A549 (cell line): ENCODE measurements at regions not wholly inside any gene's neighbourhood (a gene's known extent, or its start where the extent isn't known, plus 50 kb on each side); places are given as distances from the start of the nearest gene placed in this dataset.

Experiments
- ATAC-seq, 2 experiments: fragments of 200-7000 bp in 1 of 2; fragments of >200 bp in 1 of 2; cut with Nextera tagmentation in 1 of 2; cut with Tn5 transposase in 1 of 2; 3 replicates each; pipeline versions ENCODE4 v1.8.0 to v1.9.1; 2018 to 2020; ENCODE audit warnings: mild to moderate bottlenecking in 1 of 2, moderate library complexity in 1 of 2
- CTCF ChIA-PET: fragments of 300-600 bp; sonication (Branson Sonifier 250); formaldehyde crosslinking; extraction: SDS; loops from one replicate; lab custom pipeline; 2021; ENCODE audit warnings: antibody characterized with exemption, inconsistent platforms; lab: Yijun Ruan, JAX
- POLR2A ChIA-PET: fragments of 350-600 bp; formaldehyde crosslinking; extraction: SDS; loops from one replicate; lab custom pipeline; 2021; ENCODE audit warnings: antibody characterized with exemption, inconsistent platforms; lab: Yijun Ruan, JAX
- DNase-seq, 2 experiments: peaks; one replicate each; pipeline versions ENCODE4 v3.0.0 to v3.0.0-alpha.2; 2011 to 2016; ENCODE audit warnings: low read depth in 1 of 2, low spot score in 1 of 2
- FAIRE-seq: peaks from 2 replicates; lab custom pipeline; 2011; peaks lifted over from hg19 to GRCh38; lab: Jason Lieb, UNC
- H3K27ac ChIP-seq, 2 experiments: fragments of >200 bp; sonication (Bioruptor Twin); formaldehyde crosslinking; 3 replicates each; pipeline ENCODE4 v1.5.1; 2016 to 2017
- H3K4me1 ChIP-seq: fragments of >200 bp; sonication (Bioruptor Twin); formaldehyde crosslinking; 3 replicates; pipeline ENCODE4 v1.6.1; 2016
- H3K4me2 ChIP-seq: fragments of >200 bp; sonication (Bioruptor Twin); formaldehyde crosslinking; 3 replicates; pipeline ENCODE4 v1.6.1; 2016
- H3K4me3 ChIP-seq: fragments of >200 bp; sonication (Bioruptor Twin); formaldehyde crosslinking; 3 replicates; pipeline ENCODE4 v1.5.1; 2016
- H3K9me3 ChIP-seq: fragments of >200 bp; sonication (Bioruptor Twin); formaldehyde crosslinking; 3 replicates; pipeline ENCODE4 v1.6.1; 2016
- BCL3 ChIP-seq: fragments of >200 bp; sonication (Bioruptor Twin); formaldehyde crosslinking; IDR thresholded peaks from 3 replicates; pipeline ENCODE4 v1.6.1; 2016
- BHLHE40 ChIP-seq: IDR thresholded peaks from 2 replicates; pipeline ENCODE4 v1.6.1; 2012; ENCODE audit warnings: low read depth, low read length, inconsistent platforms
- CBX8 ChIP-seq: fragments of 200-600 bp; sonication (generic); IDR thresholded peaks from 2 replicates; pipeline ENCODE4 v1.6.1; 2016
- EHMT2 ChIP-seq: fragments of 200-600 bp; sonication (generic); IDR thresholded peaks from 2 replicates; pipeline ENCODE4 v1.6.1; 2016; ENCODE audit warnings: antibody characterized with exemption, low read depth, mild to moderate bottlenecking, moderate library complexity
- EP300 ChIP-seq, 2 experiments: fragments of >200 bp; sonication (Bioruptor Twin); formaldehyde crosslinking; IDR thresholded peaks; 2 replicates in 1 of 2; 3 replicates in 1 of 2; pipeline ENCODE4 v1.6.1; 2016 to 2017
- FOSL2 ChIP-seq, 2 experiments: fragments of 450-650 bp in 1 of 2; fragments of >200 bp in 1 of 2; sonication (Bioruptor Twin) in 1 of 2; formaldehyde crosslinking; IDR thresholded peaks; 2 replicates each; pipeline versions ENCODE4 v1.5.0 to v1.6.1; 2016 to 2020; ENCODE audit warnings: mild to moderate bottlenecking in 1 of 2, moderate library complexity in 1 of 2
- GATA3 ChIP-seq: IDR thresholded peaks from 2 replicates; pipeline ENCODE4 v1.6.1; 2012; ENCODE audit warnings: borderline replicate concordance
- HEYL ChIP-seq: fragments of 250-450 bp; sonication (Bioruptor Pico); IDR thresholded peaks from 2 replicates; pipeline ENCODE4 v1.8.0; 2021; ENCODE audit warnings: mild to moderate bottlenecking, moderate library complexity
- HOXA7 ChIP-seq: fragments of 250-450 bp; sonication (Bioruptor Pico); IDR thresholded peaks from 2 replicates; pipeline ENCODE4 v1.5.0; 2020; ENCODE audit warnings: mild to moderate bottlenecking, moderate library complexity
- MAX ChIP-seq: IDR thresholded peaks from 2 replicates; pipeline ENCODE4 v1.6.1; 2012
- MYC ChIP-seq: IDR thresholded peaks from 2 replicates; pipeline ENCODE4 v1.6.1; 2012; ENCODE audit warnings: mild to moderate bottlenecking, inconsistent platforms, low read length, improper control_type of control experiment, borderline replicate concordance
- RARB ChIP-seq: fragments of 250-450 bp; sonication (Bioruptor Pico); IDR thresholded peaks from 2 replicates; pipeline ENCODE4 v1.8.0; 2021; ENCODE audit warnings: mild to moderate bottlenecking, moderate library complexity
- RCOR1 ChIP-seq: fragments of 150-350 bp; IDR thresholded peaks from 2 replicates; pipeline ENCODE4 v1.6.1; 2014; ENCODE audit warnings: antibody characterized with exemption, low read length, low read depth
- REST ChIP-seq: fragments of 200-600 bp; sonication (generic); IDR thresholded peaks from 2 replicates; pipeline ENCODE4 v1.6.1; 2016; ENCODE audit warnings: antibody characterized with exemption, mild to moderate bottlenecking, moderate library complexity
- TFCP2L1 ChIP-seq: fragments of 250-450 bp; sonication (Bioruptor Pico); IDR thresholded peaks from 2 replicates; pipeline ENCODE4 v1.5.0; 2021; ENCODE audit warnings: mild to moderate bottlenecking
- TP53 ChIP-seq: fragments of 250-450 bp; sonication (Bioruptor Pico); IDR thresholded peaks from 2 replicates; pipeline ENCODE4 v1.5.0; 2021; ENCODE audit warnings: mild to moderate bottlenecking, moderate library complexity
- ZSCAN20 ChIP-seq: fragments of 250-450 bp; sonication (Bioruptor Pico); IDR thresholded peaks from 2 replicates; pipeline ENCODE4 v1.8.0; 2022; ENCODE audit warnings: mild to moderate bottlenecking, moderate library complexity
- WGBS: methylation state at CpG from one replicate; pipeline ENCODE4 v1.1.6; 2017; ENCODE audit errors: missing lambda C conversion rate; 5-methylcytosine and 5-hydroxymethylcytosine counted together

DNA sequence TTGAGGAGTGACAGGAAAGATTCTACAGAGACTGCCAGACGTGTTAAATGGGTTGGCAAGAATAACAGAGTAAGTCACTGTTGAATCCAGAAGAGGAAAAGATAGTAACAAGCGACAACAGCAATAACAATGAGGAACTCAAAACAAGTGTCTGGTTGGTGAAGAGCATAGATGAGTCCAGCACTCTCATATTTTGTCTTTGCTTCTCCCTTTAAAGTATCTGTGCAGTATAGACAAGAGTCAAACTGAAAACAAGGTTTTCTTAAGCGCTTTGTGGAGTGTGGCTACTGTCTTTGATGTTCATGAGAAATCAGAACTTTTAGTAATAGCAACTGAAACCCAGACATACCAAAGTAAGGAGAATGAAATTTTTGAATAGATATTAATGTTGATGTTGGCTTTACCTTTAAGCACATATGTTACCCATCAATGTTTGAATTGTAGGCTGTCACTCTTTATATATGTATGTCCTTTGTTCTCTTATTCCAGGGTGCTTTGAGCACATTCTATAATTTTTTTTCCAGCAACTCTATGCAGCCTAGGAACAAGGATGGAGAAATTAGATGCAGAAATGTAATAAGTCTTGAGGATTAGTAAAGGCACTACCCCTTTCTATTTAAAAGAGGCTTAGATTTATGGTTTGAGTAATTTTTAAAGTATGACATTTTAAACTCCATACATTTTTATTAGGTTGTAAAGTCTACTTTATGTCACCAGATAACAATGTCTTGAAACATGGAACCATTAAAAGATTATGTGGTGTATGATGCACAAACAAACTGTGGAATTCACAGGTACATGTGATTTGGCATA is 185.5 kb downstream of the NFKBIZ start:
- POLR2A ChIA-PET = no interaction called here
- DNase-seq = no peak
- Histone ChIP-seq H3K27ac (no peak overlapping the region), H3K4me2 (no peak overlapping the region), H3K4me3 (no peak overlapping the region), H3K9me3 (peaks cover 4% of the 10 kb centered on the region; the same call in 1 of the 3 replicates), H3K4me1 (no peaks in the 10 kb centered on the region)
- CTCF ChIA-PET = no interaction called here
- no peak for ATAC-seq
- TF ChIP-seq REST (no peak), TP53 (CRISPR knock-in tag) (no peak), RCOR1 (no peak), HEYL (CRISPR knock-in tag) (no peak), EP300 (IDR thresholded peaks at IDR 0.05) (no peak)
- FAIRE-seq = no peak
- 71% methylated on average over 3 of the region's 3 CpGs for WGBS

DNA sequence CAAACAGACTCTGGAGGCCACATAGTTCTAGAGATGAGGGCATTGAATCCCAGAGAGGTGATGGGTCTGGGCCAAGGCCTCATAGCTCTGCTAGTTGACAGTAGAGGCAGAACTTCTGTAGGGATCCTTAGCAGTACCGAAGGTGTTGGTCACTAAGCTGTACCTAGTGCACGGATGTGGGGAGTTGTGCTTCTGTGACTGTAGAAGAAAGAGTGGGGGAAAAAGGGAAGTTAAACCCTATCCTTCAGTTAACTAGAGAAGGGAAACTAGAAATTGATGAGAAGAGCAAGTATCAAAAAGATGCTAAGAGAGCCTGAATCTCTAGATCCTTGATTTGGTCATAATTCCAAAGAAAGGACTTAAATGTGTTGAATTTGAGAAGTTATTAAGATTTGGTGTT is 186.7 kb downstream of the NFKBIZ start:
- TF ChIP-seq EHMT2 = no peak
- TF ChIP-seq HOXA7 (CRISPR knock-in tag) = no peak
- no peak for TF ChIP-seq HEYL (CRISPR knock-in tag)
- TF ChIP-seq FOSL2 (IDR thresholded peaks at IDR 0.05) = no peak
- TF ChIP-seq FOSL2 (CRISPR knock-in tag; IDR thresholded peaks at IDR 0.05) = no peak
- CTCF ChIA-PET = no interaction called here
- Histone ChIP-seq H3K4me3 (no peak overlapping the region), H3K4me1 (no peaks in the 10 kb centered on the region), H3K9me3 (peaks cover 4% of the 10 kb centered on the region; the same call in 1 of the 3 replicates), H3K27ac (no peak overlapping the region), H3K4me2 (no peak overlapping the region)
- POLR2A ChIA-PET = no interaction called here
- FAIRE-seq = no peak
- no peak for ATAC-seq
- no peak for DNase-seq
- 74% methylated on average over 2 of the region's 2 CpGs for WGBS

GRCh38 chr3:102036472-102036871 is 187.2 kb downstream of the NFKBIZ start:
- FAIRE-seq = no peak
- DNase-seq = no peak
- 21% methylated on average over 1 of the region's 1 CpG for WGBS
- Histone ChIP-seq H3K4me2 (no peak overlapping the region), H3K4me1 (no peaks in the 10 kb centered on the region), H3K9me3 (peaks cover 4% of the 10 kb centered on the region; the same call in 1 of the 3 replicates), H3K27ac (no peak overlapping the region), H3K4me3 (no peak overlapping the region)
- no peak for TF ChIP-seq TFCP2L1
- ChIA-PET CTCF (interaction anchor here (1.0 kb wide), 1 partner anchor 189 kb away, joined by 3 read pairs; no protein-coding TSS in a partner anchor), POLR2A (no interaction called here)
- no peak for ATAC-seq

DNA sequence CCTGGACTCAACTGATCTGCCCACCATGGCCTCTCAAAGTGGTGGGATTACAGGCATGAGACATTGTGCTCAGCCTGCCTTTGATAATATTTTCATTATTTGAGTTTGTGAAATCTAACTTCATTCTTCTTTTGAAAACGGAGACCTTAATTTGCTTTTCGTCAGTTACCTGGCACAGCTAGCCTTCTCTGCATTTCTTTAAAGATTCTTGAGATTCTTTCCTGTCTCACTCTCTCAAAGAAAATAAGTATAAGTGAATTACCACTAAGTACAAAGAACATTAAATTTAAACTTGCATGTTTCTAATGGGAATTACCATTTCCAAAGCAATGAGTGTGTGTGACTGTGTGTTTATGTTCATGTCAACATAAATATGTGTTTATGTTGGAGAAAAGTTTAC is 187.9 kb downstream of the NFKBIZ start:
- TF ChIP-seq MAX (no peak), RARB (no peak), EP300 (IDR thresholded peaks at IDR 0.05) (no peak), FOSL2 (IDR thresholded peaks at IDR 0.05) (no peak), FOSL2 (CRISPR knock-in tag; IDR thresholded peaks at IDR 0.05) (no peak), ZSCAN20 (CRISPR knock-in tag) (no peak), BCL3 (no peak), RCOR1 (no peak), MYC (no peak), GATA3 (no peak), BHLHE40 (no peak), CBX8 (no peak), HOXA7 (CRISPR knock-in tag) (no peak)
- TF ChIP-seq, all 56 proteins: peak for 0
- WGBS = 76% methylated on average over 2 of the region's 2 CpGs
- POLR2A ChIA-PET = no interaction called here
- no peaks in the 10 kb centered on the region for H3K4me1 ChIP-seq
- DNase-seq = no peak
- FAIRE-seq = no peak
- no peak overlapping the region for H3K27ac ChIP-seq
- no peak overlapping the region for H3K4me3 ChIP-seq
- no peak overlapping the region for H3K4me2 ChIP-seq
- peaks cover 4% of the 10 kb centered on the region; the same call in 1 of the 3 replicates for H3K9me3 ChIP-seq
- CTCF ChIA-PET = interaction anchor here (1.0 kb wide), 1 partner anchor 188 kb away, joined by 3 read pairs; no protein-coding TSS in a partner anchor
- no peak for ATAC-seq
